Stimulated activated naive CD4-positive, alpha-beta T cell treated with Interleukin-2 at 50 U/mL for 16 hours (primary cell): ENCODE measurements at regions not wholly inside any gene's neighbourhood (a gene's known extent, or its start where the extent isn't known, plus 50 kb on each side); places are given as distances from the start of the nearest gene placed in this dataset.
"Not testable (repeated sequence)": the region's sequence is repeated elsewhere in the genome, so short reads cannot be mapped to it uniquely, and the experiment has no call there.

Source experiments
- DNase-seq: peaks from one replicate; lab custom pipeline; 2025; lab: John Stamatoyannopoulos, UW

- no peak for DNase-seq
Measured at GRCh38 chr9:3773362-3774060, 247.7 kb upstream of the RFX3 start.

- no peak for DNase-seq
Measured at GRCh38 chr9:3769646-3770045, 243.8 kb upstream of the RFX3 start.

GRCh38 chr9:3768712-3769457 is 243.1 kb upstream of the RFX3 start:
- DNase-seq: no peak

- no peak for DNase-seq
Measured at GRCh38 chr9:3768286-3768685, 242.5 kb upstream of the RFX3 start.

- no peak for DNase-seq
Measured at GRCh38 chr9:3762076-3762475, 236.3 kb upstream of the RFX3 start.

GRCh38 chr9:3760031-3760430 is 234.2 kb upstream of the RFX3 start:
- no peak for DNase-seq

- DNase-seq: no peak
Measured at GRCh38 chr9:3758816-3759576, 233.2 kb upstream of the RFX3 start.

GRCh38 chr9:3756071-3756470 is 230.3 kb upstream of the RFX3 start:
- DNase-seq: no peak

GRCh38 chr9:3751125-3751758 is 225.4 kb upstream of the RFX3 start:
- no peak for DNase-seq

- no peak for DNase-seq
Measured at GRCh38 chr9:3750321-3750720, 224.5 kb upstream of the RFX3 start.

GRCh38 chr9:3746296-3747275 is 220.8 kb upstream of the RFX3 start:
- DNase-seq: peak; percentile 4

- no peak for DNase-seq
Measured at GRCh38 chr9:3743901-3744413, 218.2 kb upstream of the RFX3 start.

- DNase-seq: no peak
Measured at GRCh38 chr9:3742586-3742985, 216.8 kb upstream of the RFX3 start.

- DNase-seq: no peak
Measured at GRCh38 chr9:3741729-3742128, 215.9 kb upstream of the RFX3 start.

GRCh38 chr9:3740690-3741419 is 215.1 kb upstream of the RFX3 start:
- no peak for DNase-seq

GRCh38 chr9:3736161-3736560 is 210.4 kb upstream of the RFX3 start:
- no peak for DNase-seq

- no peak for DNase-seq
Measured at GRCh38 chr9:3735251-3735650, 209.4 kb upstream of the RFX3 start.

- not testable (repeated sequence) for DNase-seq
Measured at GRCh38 chr9:3733527-3734262, 207.9 kb upstream of the RFX3 start.

GRCh38 chr9:3733039-3733408 is 207.2 kb upstream of the RFX3 start:
- no peak for DNase-seq
